GM23338 (cell line): ENCODE measurements at regions not wholly inside any gene's neighbourhood (a gene's known extent, or its start where the extent isn't known, plus 50 kb on each side); places are given as distances from the start of the nearest gene placed in this dataset.
"Not testable (repeated sequence)": the region's sequence is repeated elsewhere in the genome, so short reads cannot be mapped to it uniquely, and the experiment has no call there.

ENCODE experiments used
- ATAC-seq: fragments of 200-7000 bp; cut with Tn5 transposase; 3 replicates; pipeline ENCODE4 v1.9.1; 2020
- DNase-seq: peaks from one replicate; pipeline ENCODE4 v3.0.0-alpha.2; 2015; ENCODE audit warnings: low spot score
- H2AFZ ChIP-seq: fragments of 200-600 bp; sonication (generic); 2 replicates; pipeline ENCODE4 v1.8.0; 2016; ENCODE audit warnings: antibody characterized with exemption, mild to moderate bottlenecking, moderate library complexity
- H3F3A ChIP-seq: fragments of 200-600 bp; sonication (generic); replicated peaks from 2 replicates; pipeline ENCODE4 v1.8.0; 2017; ENCODE audit warnings: antibody characterized with exemption, mixed run types, low read depth
- H3K27ac ChIP-seq: fragments of 200-600 bp; sonication (generic); 2 replicates; pipeline ENCODE4 v1.6.1; 2016; ENCODE audit warnings: low read depth
- H3K27me3 ChIP-seq: fragments of 200-600 bp; sonication (generic); 2 replicates; pipeline ENCODE4 v1.8.0; 2016; ENCODE audit warnings: mild to moderate bottlenecking, mixed run types, moderate library complexity; ENCODE audit not compliant: insufficient read depth
- H3K36me3 ChIP-seq: fragments of 200-600 bp; sonication (generic); 2 replicates; pipeline ENCODE4 v1.8.0; 2016; ENCODE audit warnings: mild to moderate bottlenecking; ENCODE audit not compliant: insufficient read depth
- H3K4me1 ChIP-seq: fragments of 200-600 bp; sonication (generic); 2 replicates; pipeline ENCODE4 v1.8.0; 2016; ENCODE audit warnings: mild to moderate bottlenecking, moderate library complexity; ENCODE audit not compliant: insufficient read depth
- H3K4me2 ChIP-seq: fragments of 200-600 bp; sonication (generic); 2 replicates; pipeline ENCODE4 v1.7.1; 2017; ENCODE audit warnings: mixed run types
- H3K4me3 ChIP-seq: fragments of 200-600 bp; sonication (generic); 2 replicates; pipeline ENCODE4 v1.6.1; 2016; ENCODE audit warnings: mixed run types
- H3K79me2 ChIP-seq: fragments of 200-600 bp; sonication (generic); replicated peaks from 2 replicates; pipeline ENCODE4 v1.8.0; 2017; ENCODE audit warnings: mild to moderate bottlenecking; ENCODE audit not compliant: insufficient read depth
- H3K9me2 ChIP-seq: fragments of 200-600 bp; sonication (generic); 2 replicates; pipeline ENCODE4 v1.8.0; 2017; ENCODE audit not compliant: insufficient read depth
- H4K20me1 ChIP-seq: fragments of 200-600 bp; sonication (generic); replicated peaks from 2 replicates; pipeline ENCODE4 v1.8.0; 2017; ENCODE audit warnings: mild to moderate bottlenecking; ENCODE audit not compliant: insufficient read depth
- H3K27ac Mint-ChIP-seq: 2 replicates; pipeline ENCODE4 v1.8.0; 2020; ENCODE audit warnings: inconsistent platforms, mild to moderate bottlenecking, moderate library complexity, mixed read lengths
- H3K27me3 Mint-ChIP-seq: 3 replicates; pipeline ENCODE4 v1.8.0; 2022; ENCODE audit warnings: low read depth, mild to moderate bottlenecking, moderate library complexity, mixed read lengths, inconsistent platforms; ENCODE audit not compliant: insufficient read depth, poor library complexity
- H3K36me3 Mint-ChIP-seq: 3 replicates; pipeline ENCODE4 v1.8.0; 2021; ENCODE audit warnings: low read depth, mild to moderate bottlenecking, inconsistent platforms, moderate library complexity, mixed read lengths
- H3K4me1 Mint-ChIP-seq: 3 replicates; pipeline ENCODE4 v1.8.0; 2020; ENCODE audit warnings: mild to moderate bottlenecking, inconsistent platforms, mixed read lengths
- H3K4me3 Mint-ChIP-seq: 3 replicates; pipeline ENCODE4 v1.8.0; 2021; ENCODE audit warnings: moderate library complexity, mild to moderate bottlenecking, inconsistent platforms, mixed read lengths
- H3K9me3 Mint-ChIP-seq: 3 replicates; pipeline ENCODE4 v1.8.0; 2020; ENCODE audit warnings: moderate library complexity, mild to moderate bottlenecking, inconsistent platforms, mixed read lengths
- CTCF ChIP-seq, 2 experiments: fragments of 200-600 bp in 1 of 2; sonication (generic) in 1 of 2; conservative IDR thresholded peaks; 2 replicates each; pipeline versions ENCODE4 v1.5.1 to v1.6.1; 2016 to 2017; ENCODE audit warnings: antibody characterized with exemption in 2 of 2, low read depth in 2 of 2, mild to moderate bottlenecking in 2 of 2, moderate library complexity in 1 of 2
- NANOG ChIP-seq: IDR thresholded peaks from 2 replicates; pipeline ENCODE4 v1.6.1; 2016; ENCODE audit warnings: antibody characterized with exemption, borderline replicate concordance
- REST ChIP-seq: IDR thresholded peaks from one replicate; pipeline ENCODE4 v1.6.1; 2018; ENCODE audit warnings: antibody characterized with exemption; ENCODE audit not compliant: unreplicated experiment
- STAT1 ChIP-seq: IDR thresholded peaks from one replicate; pipeline ENCODE4 v1.6.1; 2016; ENCODE audit warnings: antibody characterized with exemption; ENCODE audit not compliant: unreplicated experiment

GRCh38 chr3:177906578-177907229, 629.5 kb upstream of the KCNMB2 start:
- H3K27ac Mint-ChIP-seq, result no peak overlapping the region

GRCh38 chr3:177909530-177909929, 626.7 kb upstream of the KCNMB2 start:
- not testable (repeated sequence) for H4K20me1 ChIP-seq, H3K4me1 Mint-ChIP-seq, H3K36me3 ChIP-seq, ATAC-seq, H3K79me2 ChIP-seq, H2AFZ ChIP-seq, H3K27ac ChIP-seq, H3K9me3 Mint-ChIP-seq, H3K9me2 ChIP-seq, H3K4me2 ChIP-seq, H3K4me3 Mint-ChIP-seq, H3F3A ChIP-seq, H3K27ac Mint-ChIP-seq, H3K36me3 Mint-ChIP-seq, H3K4me3 ChIP-seq, DNase-seq, H3K27me3 ChIP-seq, H3K27me3 Mint-ChIP-seq, H3K4me1 ChIP-seq

More at GRCh38 chr3:177906578-177907229, 629.5 kb upstream of the KCNMB2 start:
- Histone ChIP-seq H4K20me1 (no peaks in the 10 kb centered on the region), H3K79me2 (no peaks in the 10 kb centered on the region), H3F3A (no peaks in the 10 kb centered on the region), H3K27me3 (no peaks in the 10 kb centered on the region), H3K9me2 (no peaks in the 10 kb centered on the region), H2AFZ (0 out of 2 replicates have a peak overlapping the region, but pooled peaks have one; percentile 32), H3K4me2 (no peak overlapping the region), H3K4me3 (no peak overlapping the region), H3K27ac (no peak overlapping the region), H3K36me3 (no peaks in the 10 kb centered on the region), H3K4me1 (peaks cover 7% of the 10 kb centered on the region; the same call in 1 of the 2 replicates)
- ATAC-seq (no peak), DNase-seq (no peak)
- peaks cover 1% of the 10 kb centered on the region for H3K27me3 Mint-ChIP-seq
- no peaks in the 10 kb centered on the region for H3K9me3 Mint-ChIP-seq
- no peak for TF ChIP-seq REST
- TF ChIP-seq CTCF (conservative IDR thresholded peaks at IDR 0.05; ENCODE audit: low read depth in 2 of 2), result no peak
- no peak for TF ChIP-seq STAT1
- TF ChIP-seq NANOG, result no peak
- no peak overlapping the region for H3K4me3 Mint-ChIP-seq
- no peaks in the 10 kb centered on the region for H3K36me3 Mint-ChIP-seq
- peaks cover 9% of the 10 kb centered on the region for H3K4me1 Mint-ChIP-seq
